ENCODE measurements at regions not wholly inside any gene's neighbourhood (a gene's known extent, or its start where the extent isn't known, plus 50 kb on each side); places are given as distances from the start of the nearest gene placed in this dataset.

GRCh38 chr9:117494401-117495090, 79.7 kb upstream of the ASTN2 start:
- DNase-seq (ENCODE audit: missing footprints): no peak
- intact Hi-C loops (cut with DNase I): no loop called here
- ATAC-seq: no peak

DNA sequence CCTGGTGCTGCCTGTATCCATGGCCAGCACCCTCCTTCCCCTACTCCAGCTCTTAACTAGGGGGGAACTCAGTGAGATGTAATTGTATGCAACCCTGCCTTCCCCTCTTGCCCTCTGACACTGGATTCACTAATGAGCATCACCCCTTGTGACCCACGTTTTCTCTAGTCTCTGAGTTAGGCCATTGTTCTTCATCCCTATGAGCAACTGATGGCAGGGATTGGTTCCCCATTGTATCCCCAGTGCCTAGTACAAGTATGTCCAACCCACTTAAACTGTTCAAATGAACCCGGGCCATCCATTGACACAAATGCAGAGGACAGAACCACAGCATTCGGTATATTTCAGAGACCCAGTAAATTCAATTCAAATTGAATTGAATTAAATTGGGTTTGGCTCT, 77.6 kb upstream of the ASTN2 start:
- DNase-seq (ENCODE audit: missing footprints) (no peak), ATAC-seq (no peak)
- intact Hi-C loops (cut with DNase I): no loop called here

GRCh38 chr9:117491491-117491890, 76.6 kb upstream of the ASTN2 start:
- intact Hi-C loops (cut with DNase I): no loop called here
- ATAC-seq (no peak), DNase-seq (ENCODE audit: missing footprints) (no peak)

GRCh38 chr9:117490199-117490598, 75.3 kb upstream of the ASTN2 start:
- intact Hi-C loops (cut with DNase I): no loop called here
- ATAC-seq (no peak), DNase-seq (ENCODE audit: missing footprints) (no peak)

- DNase-seq (ENCODE audit: missing footprints): no peak
- ATAC-seq: no peak
- intact Hi-C loops (cut with DNase I): no loop called here
Observed at GRCh38 chr9:117488659-117489058, 73.8 kb upstream of the ASTN2 start.

DNA sequence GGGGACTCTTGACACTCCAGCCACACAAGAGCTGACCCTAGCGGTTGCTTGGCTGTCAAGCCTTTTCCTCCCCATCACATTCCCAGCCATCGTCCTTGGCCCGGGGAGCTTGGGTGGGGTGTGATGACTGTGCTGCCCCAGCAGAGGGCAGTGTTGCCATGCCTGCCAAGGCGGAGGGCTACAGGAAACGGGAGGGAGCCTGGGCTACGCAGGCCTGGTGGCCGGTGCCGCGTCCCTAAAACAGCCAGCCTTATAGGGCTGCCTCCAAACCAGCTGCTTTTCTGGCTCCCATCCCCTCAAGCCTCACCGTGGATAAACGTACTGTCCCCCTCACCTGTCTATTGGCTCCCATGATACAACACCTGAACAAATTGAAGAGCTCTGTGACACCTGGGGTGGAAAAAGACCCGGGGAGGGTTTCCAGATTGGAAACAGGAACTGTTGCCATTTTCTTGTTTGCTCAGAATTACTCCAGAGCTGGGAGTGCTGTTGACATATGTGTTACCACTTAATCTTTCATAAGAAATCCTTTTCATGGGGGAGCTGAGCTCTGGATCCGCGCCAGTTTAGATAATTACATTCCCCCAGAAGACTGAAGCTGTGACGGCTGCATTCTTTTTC, 72.8 kb upstream of the ASTN2 start:
- peak; percentile 89 for ATAC-seq
- DNase-seq (ENCODE audit: missing footprints): peak; percentile 72
- intact Hi-C loops (cut with DNase I): no loop called here

GRCh38 chr9:117486426-117486825, 71.6 kb upstream of the ASTN2 start:
- DNase-seq (ENCODE audit: missing footprints) (no peak), ATAC-seq (no peak)
- intact Hi-C loops (cut with DNase I): no loop called here

DNA sequence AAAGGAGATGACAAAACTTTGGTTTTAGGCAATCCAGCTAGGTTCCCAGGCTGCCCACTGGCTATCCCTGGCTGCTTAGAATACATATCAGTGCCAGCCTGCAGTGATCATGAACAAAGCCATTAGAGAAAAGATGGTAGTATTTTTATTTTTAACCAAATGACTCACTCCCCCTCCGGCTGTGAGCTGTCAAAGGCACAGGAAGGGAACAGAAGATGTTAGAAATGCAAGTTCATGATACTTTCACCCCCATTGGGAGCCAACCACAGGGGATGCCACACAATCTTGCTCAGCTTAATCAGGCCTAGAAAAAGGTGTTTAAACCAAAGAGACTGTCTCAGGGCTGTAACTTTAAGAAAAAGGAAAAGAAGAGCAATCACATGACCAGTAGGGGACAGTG, 70.3 kb upstream of the ASTN2 start:
- intact Hi-C loops (cut with DNase I): no loop called here
- no peak for DNase-seq (ENCODE audit: missing footprints)
- ATAC-seq: no peak

- intact Hi-C loops (cut with DNase I): no loop called here
- ATAC-seq: no peak
- no peak for DNase-seq (ENCODE audit: missing footprints)
Observed at GRCh38 chr9:117480729-117481128, 65.9 kb upstream of the ASTN2 start.

DNA sequence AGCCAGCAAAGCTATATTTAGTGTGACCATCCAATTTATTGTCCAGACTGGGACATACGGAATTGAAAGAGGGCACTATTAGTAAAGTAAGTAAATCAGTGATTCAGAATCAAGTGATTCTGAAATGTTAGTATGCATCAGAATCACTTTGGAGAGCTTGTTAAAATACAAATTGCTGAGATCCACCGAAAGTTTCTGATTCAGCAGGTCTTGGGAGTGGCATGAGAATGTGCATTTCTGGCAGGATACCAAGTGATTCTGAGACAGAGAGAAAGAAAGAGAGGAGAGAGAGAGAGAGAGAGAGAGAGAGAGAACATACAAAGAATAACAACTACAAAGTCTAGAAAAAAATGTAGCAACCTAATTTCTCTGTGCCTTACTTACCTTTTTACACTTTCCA, 65.4 kb upstream of the ASTN2 start:
- intact Hi-C loops (cut with DNase I): no loop called here
- no peak for ATAC-seq
- no peak for DNase-seq (ENCODE audit: missing footprints)

- ATAC-seq: no peak
- no peak for DNase-seq (ENCODE audit: missing footprints)
- intact Hi-C loops (cut with DNase I): no loop called here
Observed at GRCh38 chr9:117473293-117473692, 58.4 kb upstream of the ASTN2 start.

DNA sequence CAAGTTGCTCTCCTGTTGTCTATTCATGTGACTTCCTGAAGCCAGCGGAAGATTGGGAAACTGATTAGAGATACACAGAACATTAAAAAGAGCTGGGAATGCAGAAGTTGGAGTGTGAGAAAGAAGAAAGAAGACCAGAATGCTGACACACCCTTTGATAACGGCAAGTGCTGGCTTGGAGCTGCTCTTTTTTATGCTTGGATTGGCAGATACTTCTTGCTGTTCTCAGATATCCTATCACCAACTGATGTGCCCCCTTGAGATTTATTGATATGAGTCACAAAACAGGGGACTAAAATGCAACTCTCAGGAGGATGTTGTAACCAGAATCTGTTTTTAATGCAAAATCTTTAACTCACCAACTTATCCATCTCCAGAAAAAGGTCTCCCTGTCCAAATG, 56.0 kb upstream of the ASTN2 start:
- no peak for DNase-seq (ENCODE audit: missing footprints)
- no peak for ATAC-seq
- intact Hi-C loops (cut with DNase I): no loop called here

DNA sequence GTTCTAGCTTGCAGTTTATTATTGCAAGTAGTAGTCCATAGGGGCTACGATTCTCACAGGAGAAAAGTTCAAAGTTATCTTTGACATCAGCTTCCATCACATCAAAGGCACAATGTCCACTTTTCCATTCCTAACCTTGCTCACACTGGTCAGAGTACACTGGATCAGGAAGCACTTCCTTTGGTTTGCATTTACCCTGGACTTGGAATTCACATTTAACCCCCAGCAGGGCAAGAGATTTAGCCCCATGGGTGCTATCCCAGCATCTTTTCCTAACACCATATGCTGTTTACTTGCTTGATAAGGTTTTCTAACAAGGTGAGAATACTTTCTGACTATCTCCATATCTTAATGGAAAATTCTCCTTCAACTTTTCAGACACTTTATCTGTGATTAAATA, 55.6 kb upstream of the ASTN2 start:
- DNase-seq (ENCODE audit: missing footprints): no peak
- no peak for ATAC-seq
- intact Hi-C loops (cut with DNase I): no loop called here

DNA sequence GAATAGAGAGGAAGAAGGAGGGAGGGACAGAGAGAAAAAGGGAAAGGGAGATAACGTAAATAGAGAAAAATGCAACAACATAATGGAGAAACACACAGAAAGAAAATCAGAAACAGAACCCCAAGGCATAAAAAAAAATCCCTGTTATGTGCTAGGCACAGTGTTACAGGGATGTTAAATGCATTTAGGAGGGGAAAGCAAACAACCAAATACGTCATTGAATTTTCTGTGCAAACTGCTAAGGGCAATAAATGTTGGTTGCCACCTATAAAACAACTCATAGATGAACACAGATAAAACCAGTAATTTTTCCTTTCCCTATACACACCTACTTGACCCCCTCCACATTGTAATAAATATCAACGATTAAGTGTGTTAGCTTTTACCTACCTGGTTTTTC, 51.3 kb upstream of the ASTN2 start:
- ATAC-seq: no peak
- DNase-seq (ENCODE audit: missing footprints): no peak
- intact Hi-C loops (cut with DNase I): no loop called here

- DNase-seq (ENCODE audit: missing footprints): no peak
- no peak for ATAC-seq
- intact Hi-C loops (cut with DNase I): no loop called here
Observed at GRCh38 chr9:117465706-117466105, 50.8 kb upstream of the ASTN2 start.

DNA sequence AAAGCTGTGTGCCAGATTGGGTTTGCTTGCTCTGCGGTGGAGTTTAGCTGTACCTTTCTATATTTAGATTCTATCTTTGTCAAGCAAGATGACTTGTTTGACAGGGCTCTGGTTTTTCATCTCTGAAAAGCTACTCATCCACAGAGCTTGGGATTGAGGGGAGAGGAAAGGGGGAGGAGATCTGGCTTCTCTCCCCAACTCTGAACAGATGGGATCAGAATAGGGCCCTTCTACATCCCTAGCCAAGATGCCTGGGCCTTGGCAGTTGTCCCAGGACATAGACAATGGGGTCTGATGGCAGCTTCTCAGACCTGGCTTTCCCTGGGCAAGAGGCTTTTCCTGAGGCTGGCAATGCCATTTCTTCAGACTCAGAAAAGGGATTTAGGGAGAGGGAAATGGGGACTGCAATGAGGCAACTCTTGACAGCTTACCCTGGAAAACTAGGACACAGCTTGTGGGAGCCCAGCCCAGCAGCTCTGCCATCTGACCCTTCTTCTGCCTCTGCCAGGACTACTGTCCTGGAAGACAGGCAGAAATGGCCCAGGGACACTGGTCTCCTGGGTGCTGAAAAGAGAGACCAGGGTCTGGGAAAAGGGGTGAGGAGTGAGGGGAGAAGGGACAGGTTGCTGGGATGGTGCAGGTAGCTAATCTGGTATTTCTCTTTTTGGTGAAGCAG, 50.2 kb upstream of the ASTN2 start:
- ATAC-seq (no peak), DNase-seq (ENCODE audit: missing footprints) (no peak)

More for the DNA sequence above, 50.2 kb upstream of the ASTN2 start:
- intact Hi-C loops (cut with DNase I): no loop called here
